Adrenal gland (tissue), 5 donors: ENCODE measurements at regions not wholly inside any gene's neighbourhood (a gene's known extent, or its start where the extent isn't known, plus 50 kb on each side); places are given as distances from the start of the nearest gene placed in this dataset.

Experiments
- POLR2A ChIP-seq, 2 donors: fragments of 450-650 bp; IDR thresholded peaks; one replicate each; pipeline ENCODE4 v1.6.1; 2017; ENCODE audit warnings: antibody characterized with exemption in 2 of 2, mild to moderate bottlenecking in 2 of 2, moderate library complexity in 1 of 2
- TF ChIP-seq, protein P1 (sequence below), 6 experiments: fragments of 450-650 bp in 4 of 6; fragments of 200-600 bp in 2 of 6; sonication (generic) in 1 of 6; IDR thresholded peaks; 1 replicate in 5 of 6; 2 replicates in 1 of 6; pipeline versions ENCODE4 v1.5.1 to v1.8.0; 2016 to 2021; ENCODE audit warnings: antibody characterized with exemption in 6 of 6, mild to moderate bottlenecking in 2 of 6, moderate library complexity in 1 of 6
- donor health status: DM: no; HTN: no; CAD: no.

GRCh38 chr13:40160618-40161350 lies 505.3 kb downstream of the COG6 start:
- TF ChIP-seq, protein P1, sequence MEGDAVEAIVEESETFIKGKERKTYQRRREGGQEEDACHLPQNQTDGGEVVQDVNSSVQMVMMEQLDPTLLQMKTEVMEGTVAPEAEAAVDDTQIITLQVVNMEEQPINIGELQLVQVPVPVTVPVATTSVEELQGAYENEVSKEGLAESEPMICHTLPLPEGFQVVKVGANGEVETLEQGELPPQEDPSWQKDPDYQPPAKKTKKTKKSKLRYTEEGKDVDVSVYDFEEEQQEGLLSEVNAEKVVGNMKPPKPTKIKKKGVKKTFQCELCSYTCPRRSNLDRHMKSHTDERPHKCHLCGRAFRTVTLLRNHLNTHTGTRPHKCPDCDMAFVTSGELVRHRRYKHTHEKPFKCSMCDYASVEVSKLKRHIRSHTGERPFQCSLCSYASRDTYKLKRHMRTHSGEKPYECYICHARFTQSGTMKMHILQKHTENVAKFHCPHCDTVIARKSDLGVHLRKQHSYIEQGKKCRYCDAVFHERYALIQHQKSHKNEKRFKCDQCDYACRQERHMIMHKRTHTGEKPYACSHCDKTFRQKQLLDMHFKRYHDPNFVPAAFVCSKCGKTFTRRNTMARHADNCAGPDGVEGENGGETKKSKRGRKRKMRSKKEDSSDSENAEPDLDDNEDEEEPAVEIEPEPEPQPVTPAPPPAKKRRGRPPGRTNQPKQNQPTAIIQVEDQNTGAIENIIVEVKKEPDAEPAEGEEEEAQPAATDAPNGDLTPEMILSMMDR (IDR thresholded peaks at IDR 0.05), result no peak
- TF ChIP-seq POLR2A (IDR thresholded peaks at IDR 0.05), result no peak
